Motor neuron (in vitro differentiated cells): ENCODE measurements at regions not wholly inside any gene's neighbourhood (a gene's known extent, or its start where the extent isn't known, plus 50 kb on each side); places are given as distances from the start of the nearest gene placed in this dataset.
"Not testable (repeated sequence)": the region's sequence is repeated elsewhere in the genome, so short reads cannot be mapped to it uniquely, and the experiment has no call there.

Experiments
- ATAC-seq, 8 experiments: fragments of 200-7000 bp; cut with Tn5 transposase; replicated peaks in 6 of 8; 2 replicates each; pipeline ENCODE4 v1.8.0; 2021; ENCODE audit warnings: mild to moderate bottlenecking in 8 of 8, moderate library complexity in 8 of 8
- H3K27ac ChIP-seq, 2 donors: fragments of 250-450 bp; sonication (Bioruptor Pico); 2 replicates each; pipeline ENCODE4 v1.9.0; 2021; ENCODE audit warnings: antibody characterized with exemption in 2 of 2, mild to moderate bottlenecking in 2 of 2, moderate library complexity in 1 of 2
- H3K4me1 ChIP-seq, 2 donors: fragments of 250-450 bp; sonication (Bioruptor Pico); replicated peaks in 1 of 2; 2 replicates each; pipeline ENCODE4 v1.6.1; 2021; ENCODE audit warnings: antibody characterized with exemption in 2 of 2, mild to moderate bottlenecking in 2 of 2, moderate library complexity in 1 of 2
- H3K4me3 ChIP-seq, 5 donors: fragments of 250-450 bp; sonication (Bioruptor Pico); 2 replicates each; pipeline ENCODE4 v1.9.0; 2021; ENCODE audit warnings: antibody characterized with exemption in 5 of 5, mild to moderate bottlenecking in 5 of 5, moderate library complexity in 4 of 5
- WGBS, 10 experiments: fragments of 450-650 bp; shearing (Covaris generic); methylation state at CpG; one replicate each; pipeline ENCODE4 v1.0.0; 2022; 5-methylcytosine and 5-hydroxymethylcytosine counted together
- in situ Hi-C, 9 experiments: fragments of 400-800 bp; cut with MboI; loops; one replicate each; pipeline ENCODE4 v1.15.0; 2021; ENCODE audit warnings: low sequenced_read_pairs in 9 of 9, low pct_unique_long_range_greater_than_20kb in 2 of 9; ENCODE audit not compliant: unreplicated experiment in 9 of 9

- H3K4me3 ChIP-seq, in situ Hi-C loops, ATAC-seq, H3K4me1 ChIP-seq, H3K27ac ChIP-seq: not testable (repeated sequence)
- WGBS, 10 experiments = 0 to 100% (median 70%) methylated on average over 1 of the region's 1 CpG; no CpG with 5 or more reads in 2 of the 10 experiments
These were observed 598.5 kb upstream of the GRM3 start for GRCh38 chr7:86045197-86045596.

- H3K4me1 ChIP-seq = no peaks in the 10 kb centered on the region
- H3K27ac ChIP-seq = no peak overlapping the region
- no peak overlapping the region for H3K4me3 ChIP-seq
- in situ Hi-C loops = no loop called here
- no peak for ATAC-seq
These were observed 617.9 kb upstream of the GRM3 start for GRCh38 chr7:86025807-86026206.

GRCh38 chr7:86013662-86014061 lies 630.0 kb upstream of the GRM3 start:
- in situ Hi-C loops = no loop called here
- H3K4me3 ChIP-seq = no peak overlapping the region
- H3K4me1 ChIP-seq = no peaks in the 10 kb centered on the region
- ATAC-seq = no peak
- no peak overlapping the region for H3K27ac ChIP-seq

- no peaks in the 10 kb centered on the region for H3K4me1 ChIP-seq
- no peak overlapping the region for H3K4me3 ChIP-seq
- in situ Hi-C loops = no loop called here
- no peak overlapping the region for H3K27ac ChIP-seq
- no peak for ATAC-seq
These were observed 630.7 kb upstream of the GRM3 start for GRCh38 chr7:86012971-86013370.

- Histone ChIP-seq H3K27ac (no peak overlapping the region), H3K4me3 (no peak overlapping the region), H3K4me1 (no peaks in the 10 kb centered on the region)
- no peak for ATAC-seq
- WGBS, 10 experiments = 15 to 80% (median 59%) methylated on average over 1 to 3 of the region's 3 CpGs; no CpG with 5 or more reads in 1 of the 10 experiments
- in situ Hi-C loops = no loop called here
These were observed 634.8 kb upstream of the GRM3 start for GRCh38 chr7:86008898-86009297.

GRCh38 chr7:86006909-86007308 lies 636.8 kb upstream of the GRM3 start:
- in situ Hi-C loops = no loop called here
- no peak overlapping the region for H3K4me3 ChIP-seq
- ATAC-seq = no peak
- H3K27ac ChIP-seq = no peak overlapping the region
- H3K4me1 ChIP-seq = no peaks in the 10 kb centered on the region
- 13 to 100% (median 94%) methylated on average over 1 to 2 of the region's 2 CpGs; no CpG with 5 or more reads in 3 of the 10 experiments for WGBS, 10 experiments

- H3K27ac ChIP-seq = no peak overlapping the region
- ATAC-seq = no peak
- H3K4me3 ChIP-seq = no peak overlapping the region
- in situ Hi-C loops = no loop called here
- no peaks in the 10 kb centered on the region for H3K4me1 ChIP-seq
These were observed 640.9 kb upstream of the GRM3 start for GRCh38 chr7:86002858-86003257.

GRCh38 chr7:85997515-85997914 lies 646.2 kb upstream of the GRM3 start:
- no peak for ATAC-seq
- H3K27ac ChIP-seq = no peak overlapping the region

GRCh38 chr7:85995101-85995500 lies 648.6 kb upstream of the GRM3 start:
- no peak for ATAC-seq
- Histone ChIP-seq H3K4me1 (no peaks in the 10 kb centered on the region), H3K4me3 (no peak overlapping the region), H3K27ac (no peak overlapping the region)
- 0 to 93% (median 62%) methylated on average over 1 to 3 of the region's 3 CpGs for WGBS, 10 experiments
- in situ Hi-C loops = no loop called here

More at GRCh38 chr7:85997515-85997914, 646.2 kb upstream of the GRM3 start:
- Histone ChIP-seq H3K4me3 (no peak overlapping the region), H3K4me1 (no peaks in the 10 kb centered on the region)
- in situ Hi-C loops = no loop called here

GRCh38 chr7:85980740-85981139 lies 663.0 kb upstream of the GRM3 start:
- in situ Hi-C loops = no loop called here
- WGBS, 10 experiments = 0 to 100% (median 83%) methylated on average over 1 of the region's 1 CpG; no CpG with 5 or more reads in 6 of the 10 experiments
- Histone ChIP-seq H3K4me1 (no peaks in the 10 kb centered on the region), H3K27ac (no peak overlapping the region), H3K4me3 (no peak overlapping the region)
- ATAC-seq = no peak

GRCh38 chr7:85974176-85974575 lies 669.5 kb upstream of the GRM3 start:
- in situ Hi-C loops = no loop called here
- no peak for ATAC-seq
- Histone ChIP-seq H3K27ac (no peak overlapping the region), H3K4me3 (no peak overlapping the region), H3K4me1 (no peaks in the 10 kb centered on the region)
- 0 to 100% (median 84%) methylated on average over 1 of the region's 1 CpG; no CpG with 5 or more reads in 2 of the 10 experiments for WGBS, 10 experiments

- no peak overlapping the region for H3K4me3 ChIP-seq
- ATAC-seq = no peak
- 40 to 100% (median 99%) methylated on average over 1 to 6 of the region's 13 CpGs; no CpG with 5 or more reads in 4 of the 10 experiments for WGBS, 10 experiments
- no peak overlapping the region for H3K27ac ChIP-seq
- no peaks in the 10 kb centered on the region for H3K4me1 ChIP-seq
- in situ Hi-C loops = no loop called here
These were observed 671.1 kb upstream of the GRM3 start for GRCh38 chr7:85972504-85973141.

GRCh38 chr7:85954961-85955360 lies 688.7 kb upstream of the GRM3 start:
- in situ Hi-C loops = no loop called here
- Histone ChIP-seq H3K27ac (no peak overlapping the region), H3K4me3 (no peak overlapping the region), H3K4me1 (no peaks in the 10 kb centered on the region)
- 0 to 100% (median 32%) methylated on average over 1 to 3 of the region's 3 CpGs for WGBS, 10 experiments
- ATAC-seq = no peak

- 0 to 92% (median 56%) methylated on average over 1 of the region's 1 CpG; no CpG with 5 or more reads in 2 of the 10 experiments for WGBS, 10 experiments
- ATAC-seq = no peak
- H3K4me1 ChIP-seq = no peaks in the 10 kb centered on the region
- no peak overlapping the region for H3K27ac ChIP-seq
- no peak overlapping the region for H3K4me3 ChIP-seq
- in situ Hi-C loops = no loop called here
These were observed 692.8 kb upstream of the GRM3 start for GRCh38 chr7:85950871-85951270.
